ENCODE measurements at regions not wholly inside any gene's neighbourhood (a gene's known extent, or its start where the extent isn't known, plus 50 kb on each side); places are given as distances from the start of the nearest gene placed in this dataset.

GRCh38 chr4:101540336-101540735 is 193.0 kb upstream of the PPP3CA start:
- intact Hi-C loops (cut with DNase I) = no loop called here
- TF ChIP-seq CTCF (IDR thresholded peaks at IDR 0.05) (no peak), POLR2A (IDR thresholded peaks at IDR 0.05) (no peak)
- no peak overlapping the region for H3K27ac ChIP-seq
- WGBS, 4 donors = 29 to 47% (median 42%) methylated on average over 2 of the region's 2 CpGs
- no peaks in the 10 kb centered on the region for H3K27me3 ChIP-seq
- no peak for DNase-seq
- no peak overlapping the region for H3K4me3 ChIP-seq
- no peaks in the 10 kb centered on the region for H3K4me1 ChIP-seq (replicated peaks in 1 of 2)
- H3K36me3 ChIP-seq (replicated peaks in 1 of 2) = no peaks in the 10 kb centered on the region
- no peaks in the 10 kb centered on the region for H3K9me3 ChIP-seq (replicated peaks in 1 of 3)

GRCh38 chr4:101528526-101528925 is 181.2 kb upstream of the PPP3CA start:
- no peak for DNase-seq
- no peak for TF ChIP-seq POLR2A (IDR thresholded peaks at IDR 0.05)
- TF ChIP-seq CTCF (IDR thresholded peaks at IDR 0.05) = no peak
- WGBS, 4 donors = 76 to 89% (median 78%) methylated on average over 1 of the region's 1 CpG
- no peaks in the 10 kb centered on the region for H3K27me3 ChIP-seq
- no peaks in the 10 kb centered on the region for H3K36me3 ChIP-seq (replicated peaks in 1 of 2)
- H3K4me3 ChIP-seq = no peak overlapping the region
- H3K27ac ChIP-seq = no peak overlapping the region
- H3K4me1 ChIP-seq (replicated peaks in 1 of 2) = no peaks in the 10 kb centered on the region
- H3K9me3 ChIP-seq (replicated peaks in 1 of 3) = no peaks in the 10 kb centered on the region
- intact Hi-C loops (cut with DNase I) = no loop called here

GRCh38 chr4:101527188-101527587 is 179.9 kb upstream of the PPP3CA start:
- Histone ChIP-seq H3K27ac (no peak overlapping the region), H3K4me3 (no peak overlapping the region), H3K27me3 (no peaks in the 10 kb centered on the region), H3K9me3 (replicated peaks in 1 of 3) (no peaks in the 10 kb centered on the region), H3K4me1 (replicated peaks in 1 of 2) (no peaks in the 10 kb centered on the region), H3K36me3 (replicated peaks in 1 of 2) (no peaks in the 10 kb centered on the region)
- DNase-seq = no peak
- no peak for TF ChIP-seq CTCF (IDR thresholded peaks at IDR 0.05)
- 54 to 69% (median 62%) methylated on average over 2 of the region's 2 CpGs for WGBS, 4 donors
- intact Hi-C loops (cut with DNase I) = no loop called here

GRCh38 chr4:101515566-101515965 is 168.2 kb upstream of the PPP3CA start:
- no peak overlapping the region for H3K4me3 ChIP-seq
- no peaks in the 10 kb centered on the region for H3K4me1 ChIP-seq (replicated peaks in 1 of 2)
- H3K9me3 ChIP-seq (replicated peaks in 1 of 3) = no peaks in the 10 kb centered on the region
- no peak overlapping the region for H3K27ac ChIP-seq
- intact Hi-C loops (cut with DNase I) = no loop called here
- DNase-seq = no peak
- H3K27me3 ChIP-seq = no peaks in the 10 kb centered on the region
- H3K36me3 ChIP-seq (replicated peaks in 1 of 2) = no peaks in the 10 kb centered on the region
- no peak for TF ChIP-seq CTCF (IDR thresholded peaks at IDR 0.05)

Measured in adrenal gland (tissue), 9 donors.